ENCODE measurements at regions not wholly inside any gene's neighbourhood (a gene's known extent, or its start where the extent isn't known, plus 50 kb on each side); places are given as distances from the start of the nearest gene placed in this dataset.

GRCh38 chr15:91737151-91737818 lies 116.2 kb upstream of the SLCO3A1 start:
- CTCF ChIA-PET (ENCODE audit: unreplicated experiment), result no interaction called here
- intact Hi-C loops (cut with micrococcal nuclease; ENCODE audit: unreplicated experiment), result no loop called here

DNA sequence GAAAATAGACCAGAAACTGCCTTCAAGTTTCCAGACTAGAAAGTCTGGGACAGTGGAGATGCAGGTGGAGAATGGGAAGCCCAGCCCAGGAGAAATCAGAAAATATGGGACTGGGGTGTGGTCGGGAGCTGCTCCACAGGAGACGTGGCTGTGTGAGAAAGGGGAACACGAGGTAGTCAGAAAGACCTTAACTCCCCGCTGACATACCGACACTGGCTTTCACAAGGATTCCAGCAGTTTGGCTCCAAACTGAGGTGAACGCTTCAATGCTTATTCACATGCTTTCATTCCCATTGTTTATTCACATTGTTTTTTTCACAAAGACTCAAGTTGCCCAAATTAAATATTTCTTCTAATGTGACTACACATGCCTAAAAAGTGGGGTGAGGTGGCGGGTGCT lies 111.5 kb upstream of the SLCO3A1 start:
- POLR2A ChIA-PET, result interaction anchor here (0.7 kb wide), 1 partner anchor 135 kb away, joined by 3 read pairs; no protein-coding TSS in a partner anchor

More at GRCh38 chr15:91737151-91737818, 116.2 kb upstream of the SLCO3A1 start:
- no peak overlapping the region for H3K4me2 ChIP-seq (ENCODE audit: low read length)
- POLR2A ChIA-PET, result interaction anchor here (0.7 kb wide), 1 partner anchor 267 kb away, joined by 3 read pairs; no protein-coding TSS in a partner anchor
- no peak overlapping the region for H3K27ac ChIP-seq (ENCODE audit: low read depth, low read length, poor library complexity, severe bottlenecking)
- DNase-seq (ENCODE audit: low spot score), result no peak
- H2AFZ ChIP-seq (ENCODE audit: low read length), result no peak overlapping the region
- BruUV-seq (replicated peaks), result no TSS peak
- H3K79me2 ChIP-seq (ENCODE audit: insufficient read depth, low read depth, low read length), result no peaks in the 10 kb centered on the region
- TF ChIP-seq, protein P1, sequence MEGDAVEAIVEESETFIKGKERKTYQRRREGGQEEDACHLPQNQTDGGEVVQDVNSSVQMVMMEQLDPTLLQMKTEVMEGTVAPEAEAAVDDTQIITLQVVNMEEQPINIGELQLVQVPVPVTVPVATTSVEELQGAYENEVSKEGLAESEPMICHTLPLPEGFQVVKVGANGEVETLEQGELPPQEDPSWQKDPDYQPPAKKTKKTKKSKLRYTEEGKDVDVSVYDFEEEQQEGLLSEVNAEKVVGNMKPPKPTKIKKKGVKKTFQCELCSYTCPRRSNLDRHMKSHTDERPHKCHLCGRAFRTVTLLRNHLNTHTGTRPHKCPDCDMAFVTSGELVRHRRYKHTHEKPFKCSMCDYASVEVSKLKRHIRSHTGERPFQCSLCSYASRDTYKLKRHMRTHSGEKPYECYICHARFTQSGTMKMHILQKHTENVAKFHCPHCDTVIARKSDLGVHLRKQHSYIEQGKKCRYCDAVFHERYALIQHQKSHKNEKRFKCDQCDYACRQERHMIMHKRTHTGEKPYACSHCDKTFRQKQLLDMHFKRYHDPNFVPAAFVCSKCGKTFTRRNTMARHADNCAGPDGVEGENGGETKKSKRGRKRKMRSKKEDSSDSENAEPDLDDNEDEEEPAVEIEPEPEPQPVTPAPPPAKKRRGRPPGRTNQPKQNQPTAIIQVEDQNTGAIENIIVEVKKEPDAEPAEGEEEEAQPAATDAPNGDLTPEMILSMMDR (conservative IDR thresholded peaks at IDR 0.05; ENCODE audit: low read length), result no peak
- TF ChIP-seq EZH2phosphoT487 (IDR thresholded peaks at IDR 0.05; ENCODE audit: borderline replicate concordance, low read depth, low read length), result no peak
- H4K20me1 ChIP-seq (ENCODE audit: insufficient read depth, low read length), result no peaks in the 10 kb centered on the region
- H3K4me1 ChIP-seq (ENCODE audit: insufficient read depth, low read length, poor library complexity, severe bottlenecking), result no peaks in the 10 kb centered on the region
- H3K9me3 ChIP-seq (ENCODE audit: low read length), result no peaks in the 10 kb centered on the region
- no peaks in the 10 kb centered on the region for H3K9me2 ChIP-seq (ENCODE audit: insufficient read depth, low read length)
- no peaks in the 10 kb centered on the region for H3K36me3 ChIP-seq (ENCODE audit: insufficient read depth, low read length)
- no peak overlapping the region for H3K4me3 ChIP-seq (ENCODE audit: low read depth, low read length, poor library complexity, severe bottlenecking)

DNA sequence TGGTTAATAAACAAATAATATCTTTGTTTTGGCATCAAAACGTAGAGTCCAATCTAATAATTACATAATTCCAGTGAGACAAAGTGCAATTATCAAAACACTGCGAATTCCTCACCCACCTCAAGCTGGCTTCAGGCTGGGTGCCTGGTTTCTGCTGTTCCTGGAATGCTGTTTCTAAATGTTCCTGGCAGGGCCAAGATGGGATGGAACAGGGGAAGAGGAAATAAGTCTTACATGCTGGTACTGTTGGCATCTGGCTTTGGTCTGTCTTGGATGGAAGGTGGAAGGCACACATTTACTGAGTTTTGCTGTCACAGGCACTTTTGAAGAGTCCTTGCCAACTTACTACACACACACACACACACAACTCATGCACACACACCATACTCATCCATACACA lies 101.9 kb upstream of the SLCO3A1 start:
- no peaks in the 10 kb centered on the region for H4K20me1 ChIP-seq (ENCODE audit: insufficient read depth, low read length)
- TF ChIP-seq, protein P1 (conservative IDR thresholded peaks at IDR 0.05; ENCODE audit: low read length), result no peak
- TF ChIP-seq EZH2phosphoT487 (IDR thresholded peaks at IDR 0.05; ENCODE audit: borderline replicate concordance, low read depth, low read length), result no peak
- CTCF ChIA-PET (ENCODE audit: unreplicated experiment), result no interaction called here

More for the DNA sequence above, 111.5 kb upstream of the SLCO3A1 start:
- Histone ChIP-seq H2AFZ (ENCODE audit: low read length) (no peak overlapping the region), H3K4me2 (ENCODE audit: low read length) (no peak overlapping the region), H3K79me2 (ENCODE audit: insufficient read depth, low read depth, low read length) (no peaks in the 10 kb centered on the region; the same call in 1 of the 2 replicates), H3K27ac (ENCODE audit: low read depth, low read length, poor library complexity, severe bottlenecking) (no peak overlapping the region), H3K9me2 (ENCODE audit: insufficient read depth, low read length) (no peaks in the 10 kb centered on the region), H4K20me1 (ENCODE audit: insufficient read depth, low read length) (no peaks in the 10 kb centered on the region), H3K36me3 (ENCODE audit: insufficient read depth, low read length) (no peaks in the 10 kb centered on the region), H3K4me3 (ENCODE audit: low read depth, low read length, poor library complexity, severe bottlenecking) (no peak overlapping the region), H3K9me3 (ENCODE audit: low read length) (no peaks in the 10 kb centered on the region), H3K4me1 (ENCODE audit: insufficient read depth, low read length, poor library complexity, severe bottlenecking) (no peaks in the 10 kb centered on the region)
- TF ChIP-seq EZH2phosphoT487 (IDR thresholded peaks at IDR 0.05; ENCODE audit: borderline replicate concordance, low read depth, low read length), result no peak
- TF ChIP-seq, protein P1 (conservative IDR thresholded peaks at IDR 0.05; ENCODE audit: low read length), result no peak
- intact Hi-C loops (cut with micrococcal nuclease; ENCODE audit: unreplicated experiment), result no loop called here
- CTCF ChIA-PET (ENCODE audit: unreplicated experiment), result no interaction called here
- DNase-seq (ENCODE audit: low spot score), result no peak
- no TSS peak for BruUV-seq (replicated peaks)

More for the DNA sequence above, 101.9 kb upstream of the SLCO3A1 start:
- Histone ChIP-seq H3K36me3 (ENCODE audit: insufficient read depth, low read length) (no peaks in the 10 kb centered on the region), H3K27ac (ENCODE audit: low read depth, low read length, poor library complexity, severe bottlenecking) (no peak overlapping the region), H3K79me2 (ENCODE audit: insufficient read depth, low read depth, low read length) (no peaks in the 10 kb centered on the region), H3K4me1 (ENCODE audit: insufficient read depth, low read length, poor library complexity, severe bottlenecking) (no peaks in the 10 kb centered on the region), H3K9me2 (ENCODE audit: insufficient read depth, low read length) (no peaks in the 10 kb centered on the region), H2AFZ (ENCODE audit: low read length) (no peak overlapping the region), H3K4me3 (ENCODE audit: low read depth, low read length, poor library complexity, severe bottlenecking) (no peak overlapping the region), H3K9me3 (ENCODE audit: low read length) (no peaks in the 10 kb centered on the region), H3K4me2 (ENCODE audit: low read length) (no peak overlapping the region)
- no peak for DNase-seq (ENCODE audit: low spot score)
- intact Hi-C loops (cut with micrococcal nuclease; ENCODE audit: unreplicated experiment), result no loop called here
- POLR2A ChIA-PET, result no interaction called here
- BruUV-seq (replicated peaks), result no TSS peak
